ENCODE measurements at regions not wholly inside any gene's neighbourhood (a gene's known extent, or its start where the extent isn't known, plus 50 kb on each side); places are given as distances from the start of the nearest gene placed in this dataset.

GRCh38 chr5:51138164-51138563 lies 245.1 kb upstream of the ISL1 start:
- TF ChIP-seq POLR2A (IDR thresholded peaks at IDR 0.05) = no peak
- TF ChIP-seq CTCF (IDR thresholded peaks at IDR 0.05 in 4 of 5, conservative IDR thresholded peaks at IDR 0.05 in 1 of 5) = no peak

Measured in gastrocnemius medialis (tissue), 4 donors.